Neural progenitor cell (in vitro differentiated cells): ENCODE measurements at regions not wholly inside any gene's neighbourhood (a gene's known extent, or its start where the extent isn't known, plus 50 kb on each side); places are given as distances from the start of the nearest gene placed in this dataset.

ENCODE experiments used
- CTCF ChIP-seq: fragments of 200-600 bp; sonication (generic); IDR thresholded peaks from 2 replicates; pipeline ENCODE4 v1.5.1; 2017; ENCODE audit warnings: antibody characterized with exemption, mild to moderate bottlenecking
- EZH2 ChIP-seq: fragments of 200-600 bp; sonication (generic); IDR thresholded peaks from 2 replicates; pipeline ENCODE4 v1.6.1; 2017; ENCODE audit warnings: antibody characterized with exemption, mild to moderate bottlenecking, moderate library complexity

- TF ChIP-seq EZH2 (no peak), CTCF (no peak)
Observed at GRCh38 chr13:73718246-73718645, 416.0 kb downstream of the KLF12 start.
